K562 (cell line): ENCODE measurements at regions not wholly inside any gene's neighbourhood (a gene's known extent, or its start where the extent isn't known, plus 50 kb on each side); places are given as distances from the start of the nearest gene placed in this dataset.

Experiments
- ATAC-seq: fragments of 200-7000 bp; cut with Tn5 transposase; 3 replicates; pipeline ENCODE4 v1.9.1; 2020; ENCODE audit warnings: moderate library complexity
- BruUV-seq: library from RNA; stranded (reverse); fragments of 400-500 nt; replicated peaks from 2 replicates; lab custom pipeline; 2021; lab: Mats Ljungman, UMichigan
- CTCF ChIA-PET: fragments of 300-600 bp; formaldehyde crosslinking; extraction: SDS; loops from one replicate; lab custom pipeline; 2021; ENCODE audit warnings: low intra/inter-chr PET ratio; lab: Yijun Ruan, JAX
- POLR2A ChIA-PET: fragments of 300-600, 350-650 bp; sonication (Branson Sonifier 250); formaldehyde crosslinking; extraction: SDS; loops from one replicate; lab custom pipeline; 2021; ENCODE audit warnings: antibody characterized with exemption, inconsistent platforms; lab: Yijun Ruan, JAX
- DNase-seq, 4 experiments: peaks; one replicate each; pipeline versions ENCODE4 v3.0.0 to v3.0.0-alpha.2; 2011 to 2018; ENCODE audit warnings: low spot score in 3 of 4, mixed read lengths in 3 of 4; ENCODE audit errors: extremely low read depth in 1 of 4
- FAIRE-seq: peaks from 2 replicates; lab custom pipeline; 2011; peaks lifted over from hg19 to GRCh38; lab: Jason Lieb, UNC
- H2AFZ ChIP-seq: 2 replicates; pipeline ENCODE4 v1.6.0; 2011; ENCODE audit warnings: low read depth, low read length, control low read depth, inconsistent platforms
- H3K27ac ChIP-seq: fragments of 200-600 bp; 3 replicates; pipeline ENCODE4 v1.8.0; 2011; ENCODE audit warnings: low read depth, mild to moderate bottlenecking, control low read depth, inconsistent platforms, low read length, moderate library complexity, mixed read lengths; ENCODE audit errors: extremely low read depth
- H3K27me3 ChIP-seq, 2 experiments: fragments of 300-600 bp in 1 of 2; 2 replicates in 1 of 2; 3 replicates in 1 of 2; pipeline versions ENCODE4 v1.6.0 to v1.8.0; 2011; ENCODE audit warnings: inconsistent platforms in 2 of 2, low read length in 2 of 2, mild to moderate bottlenecking in 1 of 2, mixed read lengths in 1 of 2, moderate library complexity in 1 of 2; ENCODE audit not compliant: control insufficient read depth in 2 of 2, insufficient read depth in 2 of 2
- H3K36me3 ChIP-seq: fragments of 300-600 bp; 3 replicates; pipeline ENCODE4 v1.8.0; 2011; ENCODE audit warnings: mild to moderate bottlenecking, low read length, inconsistent platforms; ENCODE audit not compliant: control insufficient read depth, insufficient read depth
- H3K4me1 ChIP-seq, 2 experiments: fragments of 200-600 bp in 1 of 2; replicated peaks in 1 of 2; 2 replicates in 1 of 2; 3 replicates in 1 of 2; pipeline versions ENCODE4 v1.5.1 to v1.8.0; 2011; ENCODE audit warnings: inconsistent platforms in 2 of 2, low read length in 2 of 2, mild to moderate bottlenecking in 1 of 2, mixed read lengths in 1 of 2, moderate library complexity in 1 of 2; ENCODE audit not compliant: control insufficient read depth in 2 of 2, insufficient read depth in 2 of 2
- H3K4me2 ChIP-seq: 2 replicates; pipeline ENCODE4 v1.6.1; 2011; ENCODE audit warnings: low read length, control low read depth, inconsistent platforms, mixed read lengths; ENCODE audit not compliant: insufficient read depth
- H3K4me3 ChIP-seq: fragments of 200-600 bp; sonication (generic), shearing (Covaris generic); 2 replicates; pipeline ENCODE4 v1.5.1; 2016; ENCODE audit warnings: control low read depth, inconsistent platforms
- H3K79me2 ChIP-seq: fragments of 200-600 bp; 3 replicates; pipeline ENCODE4 v1.8.0; 2011; ENCODE audit warnings: low read length, inconsistent platforms; ENCODE audit not compliant: control insufficient read depth, insufficient read depth
- H3K9ac ChIP-seq, 2 experiments: 2 replicates each; pipeline versions ENCODE4 v1.6.0 to v1.6.1; 2011; ENCODE audit warnings: low read depth in 2 of 2, low read length in 2 of 2, control low read depth in 1 of 2, inconsistent platforms in 1 of 2, mild to moderate bottlenecking in 1 of 2, mixed read lengths in 1 of 2; ENCODE audit not compliant: insufficient read depth in 1 of 2
- H3K9me1 ChIP-seq: one replicate; pipeline ENCODE4 v1.6.0; 2011; ENCODE audit warnings: inconsistent platforms, mild to moderate bottlenecking, low read length, moderate library complexity; ENCODE audit not compliant: control insufficient read depth, insufficient read depth
- H3K9me3 ChIP-seq: replicated peaks from 2 replicates; pipeline ENCODE4 v1.5.1; 2011; ENCODE audit warnings: low read depth, low read length, inconsistent platforms; ENCODE audit not compliant: control insufficient read depth, insufficient read depth
- H4K20me1 ChIP-seq: replicated peaks from 2 replicates; pipeline ENCODE4 v1.6.1; 2011; ENCODE audit warnings: low read length, inconsistent platforms, mixed read lengths; ENCODE audit not compliant: control insufficient read depth, insufficient read depth
- AFF1 ChIP-seq, 2 experiments: fragments of 450-650 bp; IDR thresholded peaks; 2 replicates each; pipeline ENCODE4 v1.6.1; 2018; ENCODE audit warnings: mild to moderate bottlenecking in 2 of 2, low read depth in 1 of 2; ENCODE audit not compliant: partially characterized antibody in 2 of 2
- ASH1L ChIP-seq: fragments of 450-650 bp; IDR thresholded peaks from 2 replicates; pipeline ENCODE4 v1.6.1; 2018; ENCODE audit warnings: borderline replicate concordance, mild to moderate bottlenecking, low read depth; ENCODE audit not compliant: partially characterized antibody
- KAT8 ChIP-seq: fragments of 450-650 bp; IDR thresholded peaks from 2 replicates; pipeline ENCODE4 v1.6.1; 2016; ENCODE audit warnings: low read depth, mild to moderate bottlenecking
- PCBP1 ChIP-seq: fragments of 200-400 bp; formaldehyde crosslinking; IDR thresholded peaks from 2 replicates; pipeline ENCODE4 v1.6.1; 2018; ENCODE audit warnings: mild to moderate bottlenecking, low read depth, low read length; ENCODE audit not compliant: poor library complexity, severe bottlenecking
- whole genome bisulfite sequencing: fragments of 100-300 bp; shearing (Covaris generic); methylation state at CpG from one replicate; pipeline ENCODE4 v1.1.6; 2016; ENCODE audit warnings: low coverage, mixed read lengths; ENCODE audit not compliant: insufficient coverage; ENCODE audit errors: missing lambda C conversion rate; 5-methylcytosine and 5-hydroxymethylcytosine counted together
- in situ Hi-C: fragments of 300-500 bp; cut with MboI; formaldehyde crosslinking; loops from 4 replicates; pipeline ENCODE4 v1.15.0; 2018; ENCODE audit warnings: inconsistent platforms, mixed read lengths
- intact Hi-C: fragments of 100-400 bp; cut with micrococcal nuclease; formaldehyde crosslinking; loops from 2 replicates; pipeline ENCODE4 v1.14.2; 2022
- TF ChIP-seq, protein P1 (sequence below): fragments of 450-650 bp; IDR thresholded peaks from 2 replicates; pipeline ENCODE4 v1.6.1; 2016; ENCODE audit warnings: low read depth

DNA sequence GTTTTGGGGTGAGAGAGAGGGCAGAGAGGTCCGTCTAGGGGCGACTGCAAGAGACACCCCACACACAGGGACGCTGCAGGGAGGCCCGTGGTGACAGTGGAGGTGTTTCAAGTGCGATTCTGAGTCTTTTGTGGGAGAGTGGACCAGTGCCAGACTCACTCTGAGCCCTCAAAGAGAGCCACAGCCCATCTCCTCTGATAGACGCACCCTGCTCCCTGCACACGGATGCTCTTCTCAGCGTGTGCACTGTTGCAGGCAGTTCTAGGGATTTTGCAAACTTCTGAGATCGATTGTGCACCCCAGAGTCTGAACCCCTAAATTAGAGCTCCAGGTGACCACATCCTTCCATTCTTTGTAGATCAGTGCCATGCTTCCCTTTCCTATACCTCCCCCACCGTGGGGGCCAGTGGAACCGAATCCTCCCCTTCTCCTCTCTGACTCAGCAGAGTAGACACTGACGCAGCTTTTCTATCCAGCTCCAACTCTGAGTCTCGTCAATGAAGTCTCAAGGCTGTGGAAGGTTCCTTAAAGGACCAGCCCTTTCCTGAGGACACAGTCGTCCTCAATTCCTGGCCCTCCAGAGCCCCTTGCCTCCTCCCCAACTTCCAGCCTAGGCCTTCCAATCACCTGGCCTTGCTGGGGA is 83.8 kb downstream of the TMEM130 start (continued):
- TF ChIP-seq AFF1 (IDR thresholded peaks at IDR 0.05; ENCODE audit: low read depth in 1 of 2, partially characterized antibody in 2 of 2): no peak
- TF ChIP-seq PCBP1: no peak

GRCh38 chr7:98788966-98789365 is 80.8 kb downstream of the TMEM130 start:
- no peaks in the 10 kb centered on the region; a peak in 1 of 5 replicates for H3K4me1 ChIP-seq
- intact Hi-C loops (no loop called here), in situ Hi-C loops (no loop called here)
- no peaks in the 10 kb centered on the region for H4K20me1 ChIP-seq
- no TSS peak for BruUV-seq
- TF ChIP-seq, protein P1, sequence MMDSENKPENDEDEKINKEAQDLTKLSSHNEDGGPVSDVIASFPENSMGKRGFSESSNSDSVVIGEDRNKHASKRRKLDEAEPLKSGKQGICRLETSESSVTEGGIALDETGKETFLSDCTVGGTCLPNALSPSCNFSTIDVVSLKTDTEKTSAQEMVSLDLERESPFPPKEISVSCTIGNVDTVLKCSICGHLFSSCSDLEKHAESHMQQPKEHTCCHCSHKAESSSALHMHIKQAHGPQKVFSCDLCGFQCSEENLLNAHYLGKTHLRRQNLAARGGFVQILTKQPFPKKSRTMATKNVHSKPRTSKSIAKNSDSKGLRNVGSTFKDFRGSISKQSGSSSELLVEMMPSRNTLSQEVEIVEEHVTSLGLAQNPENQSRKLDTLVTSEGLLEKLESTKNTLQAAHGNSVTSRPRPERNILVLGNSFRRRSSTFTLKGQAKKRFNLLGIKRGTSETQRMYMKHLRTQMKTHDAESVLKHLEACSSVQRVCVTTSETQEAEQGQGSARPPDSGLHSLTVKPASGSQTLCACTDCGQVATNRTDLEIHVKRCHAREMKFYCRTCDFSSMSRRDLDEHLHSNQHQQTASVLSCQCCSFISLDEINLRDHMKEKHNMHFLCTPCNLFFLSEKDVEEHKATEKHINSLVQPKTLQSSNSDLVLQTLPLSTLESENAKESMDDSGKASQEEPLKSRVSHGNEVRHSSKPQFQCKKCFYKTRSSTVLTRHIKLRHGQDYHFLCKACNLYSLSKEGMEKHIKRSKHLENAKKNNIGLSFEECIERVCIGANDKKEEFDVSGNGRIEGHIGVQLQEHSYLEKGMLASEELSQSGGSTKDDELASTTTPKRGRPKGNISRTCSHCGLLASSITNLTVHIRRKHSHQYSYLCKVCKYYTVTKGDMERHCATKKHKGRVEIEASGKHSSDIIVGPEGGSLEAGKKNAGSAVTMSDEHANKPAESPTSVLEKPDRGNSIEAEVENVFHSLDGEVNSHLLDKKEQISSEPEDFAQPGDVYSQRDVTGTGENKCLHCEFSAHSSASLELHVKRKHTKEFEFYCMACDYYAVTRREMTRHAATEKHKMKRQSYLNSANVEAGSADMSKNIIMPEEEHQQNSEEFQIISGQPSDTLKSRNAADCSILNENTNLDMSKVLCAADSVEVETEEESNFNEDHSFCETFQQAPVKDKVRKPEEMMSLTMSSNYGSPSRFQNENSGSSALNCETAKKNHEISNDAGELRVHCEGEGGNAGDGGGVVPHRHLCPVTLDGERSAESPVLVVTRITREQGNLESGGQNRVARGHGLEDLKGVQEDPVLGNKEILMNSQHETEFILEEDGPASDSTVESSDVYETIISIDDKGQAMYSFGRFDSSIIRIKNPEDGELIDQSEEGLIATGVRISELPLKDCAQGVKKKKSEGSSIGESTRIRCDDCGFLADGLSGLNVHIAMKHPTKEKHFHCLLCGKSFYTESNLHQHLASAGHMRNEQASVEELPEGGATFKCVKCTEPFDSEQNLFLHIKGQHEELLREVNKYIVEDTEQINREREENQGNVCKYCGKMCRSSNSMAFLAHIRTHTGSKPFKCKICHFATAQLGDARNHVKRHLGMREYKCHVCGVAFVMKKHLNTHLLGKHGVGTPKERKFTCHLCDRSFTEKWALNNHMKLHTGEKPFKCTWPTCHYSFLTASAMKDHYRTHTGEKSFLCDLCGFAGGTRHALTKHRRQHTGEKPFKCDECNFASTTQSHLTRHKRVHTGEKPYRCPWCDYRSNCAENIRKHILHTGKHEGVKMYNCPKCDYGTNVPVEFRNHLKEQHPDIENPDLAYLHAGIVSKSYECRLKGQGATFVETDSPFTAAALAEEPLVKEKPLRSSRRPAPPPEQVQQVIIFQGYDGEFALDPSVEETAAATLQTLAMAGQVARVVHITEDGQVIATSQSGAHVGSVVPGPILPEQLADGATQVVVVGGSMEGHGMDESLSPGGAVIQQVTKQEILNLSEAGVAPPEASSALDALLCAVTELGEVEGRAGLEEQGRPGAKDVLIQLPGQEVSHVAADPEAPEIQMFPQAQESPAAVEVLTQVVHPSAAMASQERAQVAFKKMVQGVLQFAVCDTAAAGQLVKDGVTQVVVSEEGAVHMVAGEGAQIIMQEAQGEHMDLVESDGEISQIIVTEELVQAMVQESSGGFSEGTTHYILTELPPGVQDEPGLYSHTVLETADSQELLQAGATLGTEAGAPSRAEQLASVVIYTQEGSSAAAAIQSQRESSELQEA: no peak
- TF ChIP-seq ASH1L (no peak), KAT8 (no peak)
- peaks cover 17 to 44% of the 10 kb centered on the region in 2 experiments; a peak in 4 of 5 replicates for H3K27me3 ChIP-seq
- ChIA-PET POLR2A (no interaction called here), CTCF (no interaction called here)
- no peak for DNase-seq
- no peak overlapping the region for H3K9ac ChIP-seq
- WGBS: 0% methylated on average over 3 of the region's 3 CpGs
- H3K9me1 ChIP-seq: no peaks in the 10 kb centered on the region
- H2AFZ ChIP-seq: no peak overlapping the region
- H3K27ac ChIP-seq: no peak overlapping the region
- H3K79me2 ChIP-seq: no peaks in the 10 kb centered on the region
- FAIRE-seq: no peak
- H3K4me3 ChIP-seq: no peak overlapping the region
- H3K36me3 ChIP-seq: no peaks in the 10 kb centered on the region
- ATAC-seq: no peak
- H3K9me3 ChIP-seq: no peaks in the 10 kb centered on the region
- H3K4me2 ChIP-seq: no peak overlapping the region
